ENCODE measurements at regions not wholly inside any gene's neighbourhood (a gene's known extent, or its start where the extent isn't known, plus 50 kb on each side); places are given as distances from the start of the nearest gene placed in this dataset.

GRCh38 chr7:17520941-17521340 is 222.5 kb downstream of the AHR start:
- DNase-seq (ENCODE audit: low spot score), result no peak
- Histone ChIP-seq H3K27ac (ENCODE audit: extremely low read length, insufficient read depth, low read length) (no peak overlapping the region), H3K4me3 (replicated peaks in 1 of 3; ENCODE audit: insufficient read depth in 1 of 3, low read depth in 2 of 3, low read length in 3 of 3) (no peak overlapping the region), H3K36me3 (replicated peaks in 1 of 2; ENCODE audit: control insufficient read depth in 1 of 2, insufficient read depth in 2 of 2, low read length in 2 of 2) (no peaks in the 10 kb centered on the region), H4K20me1 (ENCODE audit: insufficient read depth, low read length) (no peaks in the 10 kb centered on the region), H2AFZ (ENCODE audit: low read length) (no peak overlapping the region), H3K4me2 (ENCODE audit: low read depth, low read length) (no peak overlapping the region), H3K9me3 (ENCODE audit: low read length) (no peaks in the 10 kb centered on the region), H3K27me3 (ENCODE audit: control insufficient read depth in 1 of 2, insufficient read depth in 2 of 2, low read length in 2 of 2) (no peaks in the 10 kb centered on the region), H3K79me2 (ENCODE audit: insufficient read depth, low read length) (no peaks in the 10 kb centered on the region), H3K9ac (ENCODE audit: insufficient read depth, low read depth, low read length) (no peak overlapping the region), H3K4me1 (ENCODE audit: insufficient read depth, low read length) (peaks cover 22% of the 10 kb centered on the region)
- intact Hi-C loops (cut with micrococcal nuclease; ENCODE audit: unreplicated experiment), result loop anchor here (10.0 kb wide), 1 partner anchor 176 kb away; no protein-coding TSS in a partner anchor
- CTCF ChIA-PET (ENCODE audit: low intra/inter-chr PET ratio, low total read pairs), result no interaction called here
- POLR2A ChIA-PET, result no interaction called here
- TF ChIP-seq ZNF207 (IDR thresholded peaks at IDR 0.05; ENCODE audit: borderline replicate concordance) (no peak), KLF9 (CRISPR knock-in tag; IDR thresholded peaks at IDR 0.05; ENCODE audit: low read depth) (no peak), PREB (CRISPR knock-in tag; IDR thresholded peaks at IDR 0.05) (no peak), BCL3 (CRISPR knock-in tag; IDR thresholded peaks at IDR 0.05) (no peak), SATB2 (CRISPR knock-in tag; IDR thresholded peaks at IDR 0.05) (no peak), CCDC6 (CRISPR knock-in tag; IDR thresholded peaks at IDR 0.05) (no peak), ISX (CRISPR knock-in tag; conservative IDR thresholded peaks at IDR 0.05) (no peak), NKX3-1 (CRISPR knock-in tag; IDR thresholded peaks at IDR 0.05) (no peak), KDM5A (IDR thresholded peaks at IDR 0.05; ENCODE audit: borderline replicate concordance, low read length) (no peak)
- in situ Hi-C loops (cut with HindIII; ENCODE audit: extremely low pct_ligation_motif_present, low pct_unique_long_range_greater_than_20kb), result no loop called here
- no peak for ATAC-seq
- no TSS peak for BruUV-seq (replicated peaks)
- FAIRE-seq, result no peak
- WGBS (ENCODE audit: low lambda C conversion rate), result 31% methylated on average over 1 of the region's 1 CpG

All from HepG2 (cell line).